ENCODE measurements at regions not wholly inside any gene's neighbourhood (a gene's known extent, or its start where the extent isn't known, plus 50 kb on each side); places are given as distances from the start of the nearest gene placed in this dataset.

DNA sequence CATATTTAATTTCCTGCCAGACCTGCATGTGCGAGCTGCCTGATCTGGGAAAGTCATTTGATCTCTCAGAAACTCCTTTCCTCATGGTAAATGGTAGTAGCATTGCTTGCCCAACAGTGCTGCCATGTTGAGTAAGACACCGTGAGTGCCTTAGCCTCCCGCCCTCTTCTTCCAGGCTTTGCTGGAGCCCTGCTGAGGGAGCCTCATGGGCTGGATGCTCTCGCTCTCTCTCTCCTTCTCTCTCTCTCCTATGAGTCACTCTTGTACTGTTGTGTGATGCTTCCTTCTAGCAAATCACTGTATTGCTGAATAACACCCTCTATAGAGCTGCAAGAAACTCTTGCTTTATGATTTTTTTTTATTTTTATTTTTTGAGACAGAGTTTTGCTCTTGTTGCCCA is 365.5 kb downstream of the UQCRFS1 start:
- Histone ChIP-seq H3K36me3 (no peaks in the 10 kb centered on the region), H3K27me3 (no peaks in the 10 kb centered on the region), H3K9me3 (no peaks in the 10 kb centered on the region), H3K4me3 (no peak overlapping the region), H3K4me1 (no peaks in the 10 kb centered on the region), H3K27ac (no peak overlapping the region)
- TF ChIP-seq, protein P1, sequence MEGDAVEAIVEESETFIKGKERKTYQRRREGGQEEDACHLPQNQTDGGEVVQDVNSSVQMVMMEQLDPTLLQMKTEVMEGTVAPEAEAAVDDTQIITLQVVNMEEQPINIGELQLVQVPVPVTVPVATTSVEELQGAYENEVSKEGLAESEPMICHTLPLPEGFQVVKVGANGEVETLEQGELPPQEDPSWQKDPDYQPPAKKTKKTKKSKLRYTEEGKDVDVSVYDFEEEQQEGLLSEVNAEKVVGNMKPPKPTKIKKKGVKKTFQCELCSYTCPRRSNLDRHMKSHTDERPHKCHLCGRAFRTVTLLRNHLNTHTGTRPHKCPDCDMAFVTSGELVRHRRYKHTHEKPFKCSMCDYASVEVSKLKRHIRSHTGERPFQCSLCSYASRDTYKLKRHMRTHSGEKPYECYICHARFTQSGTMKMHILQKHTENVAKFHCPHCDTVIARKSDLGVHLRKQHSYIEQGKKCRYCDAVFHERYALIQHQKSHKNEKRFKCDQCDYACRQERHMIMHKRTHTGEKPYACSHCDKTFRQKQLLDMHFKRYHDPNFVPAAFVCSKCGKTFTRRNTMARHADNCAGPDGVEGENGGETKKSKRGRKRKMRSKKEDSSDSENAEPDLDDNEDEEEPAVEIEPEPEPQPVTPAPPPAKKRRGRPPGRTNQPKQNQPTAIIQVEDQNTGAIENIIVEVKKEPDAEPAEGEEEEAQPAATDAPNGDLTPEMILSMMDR (IDR thresholded peaks at IDR 0.05): no peak
- no peak for DNase-seq (ENCODE audit: low spot score in 2 of 2)
- intact Hi-C loops (cut with DNase I): no loop called here

DNA sequence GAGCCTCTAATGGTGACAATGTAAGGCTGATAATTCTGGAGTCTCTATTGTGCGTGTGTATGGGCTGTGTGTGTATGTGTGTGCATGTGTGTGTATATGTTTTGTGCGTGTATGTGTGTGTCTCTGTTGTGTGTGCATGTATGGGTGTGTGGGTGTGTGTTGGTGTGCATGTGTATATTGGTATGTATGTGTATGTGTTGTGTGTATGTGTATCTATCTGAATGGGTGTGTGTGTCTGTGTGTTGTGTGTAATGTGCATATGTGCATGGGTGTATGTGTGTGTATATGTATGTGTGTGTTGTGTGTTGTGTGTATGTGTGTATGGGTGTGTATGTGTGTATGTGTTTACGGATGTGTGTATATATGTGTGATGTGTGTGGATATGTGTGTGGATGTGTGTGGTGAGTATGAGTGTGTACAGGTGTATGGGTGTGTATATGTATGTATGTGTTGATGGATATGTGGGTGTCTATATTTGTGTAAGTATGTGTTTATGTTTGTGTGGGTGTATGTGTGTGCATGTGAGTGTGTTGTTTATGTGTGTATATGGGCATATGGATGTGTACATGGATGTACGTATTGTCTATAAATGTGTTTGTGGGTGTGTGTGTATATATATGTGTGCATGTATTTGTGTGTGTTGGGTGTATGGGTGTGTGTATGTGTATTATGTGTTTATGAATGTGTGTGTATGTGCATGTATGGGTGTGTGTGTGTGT is 366.7 kb downstream of the UQCRFS1 start:
- Histone ChIP-seq H3K4me1 (no peaks in the 10 kb centered on the region), H3K4me3 (no peak overlapping the region), H3K36me3 (no peaks in the 10 kb centered on the region), H3K27ac (no peak overlapping the region), H3K27me3 (no peaks in the 10 kb centered on the region), H3K9me3 (no peaks in the 10 kb centered on the region)
- intact Hi-C loops (cut with DNase I): no loop called here
- TF ChIP-seq, protein P1 (IDR thresholded peaks at IDR 0.05): no peak
- DNase-seq (ENCODE audit: low spot score in 2 of 2): no peak

DNA sequence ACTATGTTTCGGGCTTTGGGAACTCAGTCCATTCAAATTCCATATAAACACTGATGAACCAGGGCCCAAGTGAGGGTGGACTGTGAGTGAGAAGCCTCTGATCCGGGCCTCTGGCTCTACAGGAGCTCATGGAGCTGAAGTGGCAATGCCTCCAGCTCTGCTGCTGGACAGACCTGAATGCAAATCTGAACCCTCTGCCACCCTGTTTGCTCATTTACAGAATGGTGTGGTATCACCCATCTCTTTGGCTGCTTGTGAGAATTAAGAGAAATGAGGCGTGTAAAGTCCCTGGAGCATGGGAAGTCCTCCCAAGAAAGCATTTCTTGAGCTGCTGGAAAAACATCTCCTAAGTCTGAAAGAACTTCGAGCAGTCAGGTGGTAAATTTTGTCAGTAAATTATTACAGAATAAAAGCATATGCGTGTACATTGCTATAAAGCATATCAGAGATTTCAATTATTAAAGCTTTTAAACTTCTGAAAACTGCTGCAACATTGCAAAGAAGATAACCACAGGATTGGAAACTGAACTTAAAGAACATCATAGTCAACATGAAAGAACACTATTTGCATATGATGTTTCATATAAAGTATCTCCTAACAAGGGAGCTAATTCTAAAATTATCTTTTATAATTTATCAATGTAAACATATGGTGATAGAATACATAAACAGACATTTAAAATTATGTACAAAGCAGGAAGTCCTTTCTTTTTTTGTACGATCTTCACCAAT is 369.0 kb downstream of the UQCRFS1 start:
- DNase-seq (ENCODE audit: low spot score in 2 of 2): no peak
- Histone ChIP-seq H3K27me3 (no peaks in the 10 kb centered on the region), H3K4me1 (no peaks in the 10 kb centered on the region), H3K27ac (no peak overlapping the region), H3K4me3 (no peak overlapping the region), H3K36me3 (no peaks in the 10 kb centered on the region), H3K9me3 (no peaks in the 10 kb centered on the region)
- TF ChIP-seq, protein P1 (IDR thresholded peaks at IDR 0.05): no peak
- intact Hi-C loops (cut with DNase I): no loop called here

DNA sequence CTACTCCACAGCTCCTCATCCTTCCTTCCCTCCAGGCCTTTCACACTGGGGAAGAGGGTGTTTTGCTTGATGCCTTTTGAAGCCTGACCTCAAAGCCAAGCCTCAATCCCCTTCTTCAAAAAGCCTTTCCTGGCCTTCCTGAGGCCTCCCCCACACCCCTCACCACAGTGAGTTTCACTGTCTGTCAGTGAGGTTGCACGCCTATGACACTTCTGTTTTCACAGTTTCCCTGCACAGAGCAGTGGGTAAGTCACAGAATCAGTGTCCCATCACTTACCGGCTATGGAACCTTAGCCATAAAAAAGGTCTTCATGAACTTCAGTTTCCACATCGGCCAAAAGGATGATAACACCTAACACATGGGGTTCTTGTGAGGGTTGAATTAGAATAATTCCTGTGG is 371.4 kb downstream of the UQCRFS1 start:
- H3K27me3 ChIP-seq: no peaks in the 10 kb centered on the region
- H3K4me3 ChIP-seq: no peak overlapping the region
- no peaks in the 10 kb centered on the region for H3K36me3 ChIP-seq
- no peaks in the 10 kb centered on the region for H3K4me1 ChIP-seq
- H3K27ac ChIP-seq: no peak overlapping the region
- DNase-seq (ENCODE audit: low spot score in 2 of 2): no peak
- TF ChIP-seq, protein P1 (IDR thresholded peaks at IDR 0.05): no peak
- intact Hi-C loops (cut with DNase I): no loop called here
- H3K9me3 ChIP-seq: no peaks in the 10 kb centered on the region

DNA sequence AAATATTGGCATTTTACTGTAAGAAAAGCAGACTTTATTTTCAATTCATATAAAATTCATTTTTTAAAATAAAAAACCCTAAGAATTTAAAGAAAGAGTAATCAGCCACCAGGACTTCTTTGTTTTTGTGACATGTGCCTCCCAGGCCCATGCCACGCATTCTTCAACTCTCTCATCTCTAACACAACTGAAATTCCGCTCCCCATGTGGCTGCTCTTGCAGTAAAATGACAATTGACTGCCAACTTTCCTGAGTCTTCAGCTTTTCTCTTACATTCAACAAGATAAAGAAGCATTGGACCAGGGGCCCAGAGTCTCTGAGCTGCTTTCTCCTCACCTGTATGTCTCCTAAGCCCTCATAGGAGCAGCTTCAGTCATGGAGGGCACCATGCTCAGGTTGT is 372.1 kb downstream of the UQCRFS1 start:
- no peak overlapping the region for H3K4me3 ChIP-seq
- H3K9me3 ChIP-seq: no peaks in the 10 kb centered on the region
- H3K4me1 ChIP-seq: no peaks in the 10 kb centered on the region
- H3K27ac ChIP-seq: no peak overlapping the region
- TF ChIP-seq, protein P1 (IDR thresholded peaks at IDR 0.05): no peak
- no peaks in the 10 kb centered on the region for H3K27me3 ChIP-seq
- no peak for DNase-seq (ENCODE audit: low spot score in 2 of 2)
- intact Hi-C loops (cut with DNase I): no loop called here
- no peaks in the 10 kb centered on the region for H3K36me3 ChIP-seq
